PC-9 (cell line): ENCODE measurements at regions not wholly inside any gene's neighbourhood (a gene's known extent, or its start where the extent isn't known, plus 50 kb on each side); places are given as distances from the start of the nearest gene placed in this dataset.

ENCODE experiments used
- BruUV-seq: library from RNA; stranded (reverse); fragments of 400-500 nt; replicated peaks from 2 replicates; lab custom pipeline; 2021; lab: Mats Ljungman, UMichigan
- CTCF ChIA-PET: fragments of 300-600 bp; sonication (Branson Sonifier 250); formaldehyde crosslinking; loops from one replicate; lab custom pipeline; 2022; ENCODE audit warnings: antibody characterized with exemption; lab: Charles Lee
- POLR2A ChIA-PET: fragments of 300-600 bp; sonication (Branson Sonifier 250); formaldehyde crosslinking; loops from one replicate; lab custom pipeline; 2022; ENCODE audit warnings: antibody characterized with exemption; ENCODE audit not compliant: unreplicated experiment; lab: Charles Lee
- DNase-seq, 2 experiments: peaks; one replicate each; pipeline versions ENCODE4 v3.0.0 to v3.0.0-alpha.2; 2015 to 2022; ENCODE audit warnings: mixed read lengths in 1 of 2
- H2AFZ ChIP-seq: fragments of 200-600 bp; sonication (generic); 2 replicates; pipeline ENCODE4 v1.8.1; 2017; ENCODE audit warnings: antibody characterized with exemption
- H3F3A ChIP-seq: fragments of 200-600 bp; sonication (generic); 2 replicates; pipeline ENCODE4 v1.8.1; 2017; ENCODE audit warnings: antibody characterized with exemption, mild to moderate bottlenecking, low read depth; ENCODE audit not compliant: insufficient read depth
- H3K27ac ChIP-seq: fragments of 200-600 bp; sonication (generic); 2 replicates; pipeline ENCODE4 v1.6.1; 2016; ENCODE audit warnings: mixed run types
- H3K27me3 ChIP-seq: fragments of 200-600 bp; sonication (generic); 2 replicates; pipeline ENCODE4 v1.6.1; 2016; ENCODE audit warnings: low read depth, mixed run types; ENCODE audit not compliant: insufficient read depth
- H3K36me3 ChIP-seq: fragments of 200-600 bp; sonication (generic); 2 replicates; pipeline ENCODE4 v1.6.1; 2016; ENCODE audit warnings: low read depth, mixed run types
- H3K4me1 ChIP-seq: fragments of 200-600 bp; sonication (generic); replicated peaks from 2 replicates; pipeline ENCODE4 v1.6.1; 2016; ENCODE audit warnings: mixed run types; ENCODE audit not compliant: insufficient read depth
- H3K4me2 ChIP-seq: fragments of 200-600 bp; sonication (generic); 2 replicates; pipeline ENCODE4 v1.6.1; 2017; ENCODE audit warnings: mixed run types
- H3K4me3 ChIP-seq: fragments of 200-600 bp; sonication (generic); 2 replicates; pipeline ENCODE4 v1.6.1; 2016; ENCODE audit warnings: mixed run types
- H3K79me2 ChIP-seq: fragments of 200-600 bp; sonication (generic); 2 replicates; pipeline ENCODE4 v1.6.1; 2017; ENCODE audit warnings: low read depth, mixed run types
- H3K9me2 ChIP-seq: fragments of 200-600 bp; sonication (generic); 2 replicates; pipeline ENCODE4 v1.8.1; 2017; ENCODE audit warnings: mild to moderate bottlenecking; ENCODE audit not compliant: insufficient read depth
- H3K9me3 ChIP-seq: fragments of 200-600 bp; sonication (generic); 2 replicates; pipeline ENCODE4 v1.8.1; 2016; ENCODE audit warnings: low read depth; ENCODE audit not compliant: insufficient read depth
- H4K20me1 ChIP-seq: fragments of 200-600 bp; sonication (generic); 2 replicates; pipeline ENCODE4 v1.8.1; 2017; ENCODE audit not compliant: insufficient read depth
- EZH2 ChIP-seq: fragments of 200-600 bp; sonication (generic); IDR thresholded peaks from 2 replicates; pipeline ENCODE4 v1.8.0; 2017; ENCODE audit warnings: antibody characterized with exemption, low read depth
- intact Hi-C: fragments of 100-400 bp; cut with micrococcal nuclease; formaldehyde crosslinking; loops from one replicate; pipeline ENCODE4 v1.10.0; 2022; ENCODE audit not compliant: unreplicated experiment
- TF ChIP-seq, protein P1 (sequence below): fragments of 200-600 bp; sonication (generic); conservative IDR thresholded peaks from 2 replicates; pipeline ENCODE4 v1.6.1; 2017; ENCODE audit warnings: mixed run types, antibody characterized with exemption, mild to moderate bottlenecking, moderate library complexity

GRCh38 chr2:15874854-15875804 is 65.2 kb upstream of the MYCN start:
- no peak overlapping the region for H3K4me3 ChIP-seq
- no TSS peak for BruUV-seq
- no peaks in the 10 kb centered on the region for H4K20me1 ChIP-seq
- no peak overlapping the region for H2AFZ ChIP-seq
- no peaks in the 10 kb centered on the region for H3K9me2 ChIP-seq
- ChIA-PET CTCF (no interaction called here), POLR2A (no interaction called here)
- no peaks in the 10 kb centered on the region for H3K79me2 ChIP-seq
- TF ChIP-seq, protein P1, sequence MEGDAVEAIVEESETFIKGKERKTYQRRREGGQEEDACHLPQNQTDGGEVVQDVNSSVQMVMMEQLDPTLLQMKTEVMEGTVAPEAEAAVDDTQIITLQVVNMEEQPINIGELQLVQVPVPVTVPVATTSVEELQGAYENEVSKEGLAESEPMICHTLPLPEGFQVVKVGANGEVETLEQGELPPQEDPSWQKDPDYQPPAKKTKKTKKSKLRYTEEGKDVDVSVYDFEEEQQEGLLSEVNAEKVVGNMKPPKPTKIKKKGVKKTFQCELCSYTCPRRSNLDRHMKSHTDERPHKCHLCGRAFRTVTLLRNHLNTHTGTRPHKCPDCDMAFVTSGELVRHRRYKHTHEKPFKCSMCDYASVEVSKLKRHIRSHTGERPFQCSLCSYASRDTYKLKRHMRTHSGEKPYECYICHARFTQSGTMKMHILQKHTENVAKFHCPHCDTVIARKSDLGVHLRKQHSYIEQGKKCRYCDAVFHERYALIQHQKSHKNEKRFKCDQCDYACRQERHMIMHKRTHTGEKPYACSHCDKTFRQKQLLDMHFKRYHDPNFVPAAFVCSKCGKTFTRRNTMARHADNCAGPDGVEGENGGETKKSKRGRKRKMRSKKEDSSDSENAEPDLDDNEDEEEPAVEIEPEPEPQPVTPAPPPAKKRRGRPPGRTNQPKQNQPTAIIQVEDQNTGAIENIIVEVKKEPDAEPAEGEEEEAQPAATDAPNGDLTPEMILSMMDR = no peak
- no peak for TF ChIP-seq EZH2
- no peak for DNase-seq
- intact Hi-C loops = no loop called here
- no peaks in the 10 kb centered on the region for H3K4me1 ChIP-seq
- H3K36me3 ChIP-seq = no peaks in the 10 kb centered on the region
- no peak overlapping the region for H3K27ac ChIP-seq
- H3F3A ChIP-seq = no peaks in the 10 kb centered on the region
- no peaks in the 10 kb centered on the region for H3K9me3 ChIP-seq
- H3K27me3 ChIP-seq = peaks cover 24% of the 10 kb centered on the region; the same call in 1 of the 2 replicates
- H3K4me2 ChIP-seq = no peak overlapping the region

GRCh38 chr2:15875969-15876705 is 64.2 kb upstream of the MYCN start:
- no peak overlapping the region for H3K27ac ChIP-seq
- TF ChIP-seq, protein P1 = no peak
- TF ChIP-seq EZH2 = no peak
- no TSS peak for BruUV-seq
- ChIA-PET POLR2A (no interaction called here), CTCF (no interaction called here)
- H2AFZ ChIP-seq = no peak overlapping the region
- H3K4me2 ChIP-seq = no peak overlapping the region
- H3K79me2 ChIP-seq = no peaks in the 10 kb centered on the region
- DNase-seq = no peak
- no peaks in the 10 kb centered on the region for H3K9me3 ChIP-seq
- H3K9me2 ChIP-seq = no peaks in the 10 kb centered on the region
- H3F3A ChIP-seq = no peaks in the 10 kb centered on the region
- intact Hi-C loops = no loop called here
- H3K36me3 ChIP-seq = no peaks in the 10 kb centered on the region
- H3K4me1 ChIP-seq = no peaks in the 10 kb centered on the region
- H4K20me1 ChIP-seq = no peaks in the 10 kb centered on the region
- peaks cover 15% of the 10 kb centered on the region; the same call in 1 of the 2 replicates for H3K27me3 ChIP-seq
- H3K4me3 ChIP-seq = no peak overlapping the region

DNA sequence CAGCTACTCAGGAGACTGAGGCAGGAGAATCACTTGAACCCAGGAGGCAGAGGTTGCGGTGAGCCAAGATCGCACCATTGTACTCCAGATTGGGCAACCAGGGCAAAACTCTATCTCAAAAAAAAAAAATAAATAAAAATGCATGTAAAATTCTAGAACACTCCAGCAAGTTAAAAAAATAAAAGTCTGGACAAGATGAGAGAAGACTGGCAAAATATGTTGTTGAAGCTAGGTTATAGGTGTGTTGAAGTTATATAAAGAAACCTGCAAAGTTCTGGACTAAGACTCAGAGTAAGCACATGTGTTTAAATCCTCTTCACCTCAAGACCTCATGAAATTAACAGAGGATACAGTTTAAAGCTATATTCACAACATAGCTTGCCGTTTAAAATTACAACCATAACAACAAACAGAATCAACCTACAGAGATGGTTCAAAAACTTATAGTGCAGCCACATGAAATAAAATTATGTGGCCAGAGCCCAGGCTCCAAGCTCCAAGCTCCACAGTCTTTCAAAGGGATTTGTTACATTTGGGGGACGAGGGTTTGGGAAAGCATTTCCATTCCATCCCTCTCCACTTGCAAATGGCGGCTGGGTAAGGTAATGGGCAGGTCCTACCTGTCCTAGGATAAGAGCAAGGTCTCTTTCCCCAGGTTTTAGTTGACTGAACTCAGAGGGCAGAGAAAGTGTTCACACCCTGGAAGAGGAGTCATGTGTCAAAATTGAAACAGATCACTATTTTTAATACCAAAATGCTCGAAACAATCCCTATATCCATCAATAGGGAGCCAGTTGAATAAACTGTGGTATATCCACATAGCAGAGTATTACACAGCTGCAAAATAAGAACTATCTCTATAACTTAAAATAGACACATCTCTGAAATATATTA is 59.9 kb upstream of the MYCN start:
- intact Hi-C loops = no loop called here
- CTCF ChIA-PET = no interaction called here
- Histone ChIP-seq H3K27me3 (peaks cover 10% of the 10 kb centered on the region; the same call in 1 of the 2 replicates), H3F3A (no peaks in the 10 kb centered on the region), H4K20me1 (no peaks in the 10 kb centered on the region), H3K4me2 (no peak overlapping the region), H3K79me2 (no peaks in the 10 kb centered on the region), H3K27ac (no peak overlapping the region), H3K4me1 (no peaks in the 10 kb centered on the region), H3K9me2 (no peaks in the 10 kb centered on the region), H3K36me3 (no peaks in the 10 kb centered on the region), H3K9me3 (no peaks in the 10 kb centered on the region), H3K4me3 (no peak overlapping the region), H2AFZ (no peak overlapping the region)
- DNase-seq = no peak
- TF ChIP-seq EZH2 = no peak
- TF ChIP-seq, protein P1 = no peak
- POLR2A ChIA-PET = no interaction called here
- BruUV-seq = no TSS peak
